GM19395 (cell line): ENCODE measurements at regions not wholly inside any gene's neighbourhood (a gene's known extent, or its start where the extent isn't known, plus 50 kb on each side); places are given as distances from the start of the nearest gene placed in this dataset.
"Not testable (repeated sequence)": the region's sequence is repeated elsewhere in the genome, so short reads cannot be mapped to it uniquely, and the experiment has no call there.

Source experiments
- ATAC-seq: cut with Tn5 transposase; IDR thresholded peaks from one replicate; pipeline ENCODE4 v1.9.1; 2021; ENCODE audit warnings: mild to moderate bottlenecking, moderate library complexity; ENCODE audit not compliant: unreplicated experiment

DNA sequence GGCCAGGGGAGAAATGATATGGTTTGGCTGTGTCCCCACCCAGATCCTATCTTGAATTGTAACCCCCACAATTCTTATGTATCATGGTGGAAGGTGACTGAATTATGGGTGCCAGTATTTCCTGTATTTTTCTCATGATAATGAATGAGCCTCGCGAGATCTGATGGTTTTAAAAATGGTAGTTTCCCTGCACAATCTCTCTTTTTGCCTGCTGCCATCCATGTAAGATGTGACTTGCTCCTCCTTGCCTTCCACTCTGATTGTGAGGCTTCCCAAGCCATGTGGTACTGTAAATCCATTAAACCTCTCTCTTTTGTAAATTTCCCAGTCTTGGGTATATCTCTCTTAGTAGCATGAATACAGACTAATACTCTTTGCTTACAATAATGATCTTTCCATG is 1453.9 kb upstream of the B3GALT2 start:
- ATAC-seq, result no peak

DNA sequence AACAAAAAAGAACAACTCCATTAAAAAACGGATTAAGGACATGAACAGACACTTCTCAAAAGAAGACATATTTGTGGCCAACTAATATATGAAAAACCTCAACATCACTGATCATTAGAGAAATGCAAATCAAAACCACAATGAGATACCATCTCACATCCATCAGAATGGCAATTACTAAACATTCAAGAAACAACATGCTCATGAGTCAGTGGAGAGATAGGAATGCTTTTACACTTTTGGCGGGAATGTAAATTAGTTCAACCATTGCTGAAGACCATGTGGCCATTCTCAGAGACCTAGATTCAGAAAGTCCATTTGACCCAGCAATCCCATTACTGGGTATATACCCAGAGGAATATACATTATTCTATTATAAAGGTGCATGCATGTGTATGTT is 1442.6 kb upstream of the B3GALT2 start:
- ATAC-seq, result no peak

- no peak for ATAC-seq
These were observed 1438.4 kb upstream of the B3GALT2 start for GRCh38 chr1:194624833-194625232.

DNA sequence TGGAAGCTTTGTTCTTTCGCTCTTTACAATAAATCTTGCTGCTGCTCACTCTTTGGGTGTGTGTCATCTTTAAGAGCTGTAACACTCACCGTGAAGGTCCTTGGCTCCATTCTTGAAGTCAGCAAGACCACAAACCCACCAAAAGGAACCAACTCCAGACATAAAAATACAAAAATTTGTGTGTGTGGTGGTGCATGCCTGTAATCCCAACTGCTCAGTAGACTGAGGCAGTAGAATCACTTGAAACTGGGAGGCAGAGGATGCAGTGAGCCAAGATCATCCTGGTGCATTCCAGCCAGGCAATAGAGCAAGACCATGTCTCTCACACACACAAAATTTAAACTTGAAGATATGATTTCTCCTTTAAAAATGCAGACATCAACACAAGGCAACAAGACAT is 1431.7 kb upstream of the B3GALT2 start:
- no peak for ATAC-seq

GRCh38 chr1:194617272-194617671 is 1430.9 kb upstream of the B3GALT2 start:
- not testable (repeated sequence) for ATAC-seq

DNA sequence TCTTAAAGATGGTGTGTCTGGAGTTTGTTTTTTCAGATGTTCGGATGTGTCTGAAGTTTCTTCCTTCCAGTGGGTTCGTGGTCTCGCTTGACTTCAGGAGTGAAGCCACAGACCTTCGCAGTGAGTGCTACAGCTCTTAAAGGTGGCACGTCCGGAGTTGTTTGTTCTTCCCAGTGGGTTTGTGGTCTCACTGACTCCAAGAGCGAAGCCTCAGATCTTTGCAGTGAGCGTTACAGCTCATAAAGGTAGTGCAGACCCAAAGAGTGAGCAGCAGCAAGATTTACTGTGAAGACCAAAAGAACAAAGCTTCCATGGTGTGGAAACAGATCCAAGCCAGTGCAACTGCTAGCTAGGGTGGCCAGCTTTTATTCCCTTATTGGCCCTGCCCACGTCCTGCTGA is 1430.4 kb upstream of the B3GALT2 start:
- ATAC-seq, result no peak

- no peak for ATAC-seq
These were observed 1415.8 kb upstream of the B3GALT2 start for GRCh38 chr1:194602184-194602583.

- ATAC-seq, result no peak
These were observed 1414.3 kb upstream of the B3GALT2 start for GRCh38 chr1:194600716-194601115.

- ATAC-seq, result no peak
These were observed 1411.7 kb upstream of the B3GALT2 start for GRCh38 chr1:194598098-194598497.

GRCh38 chr1:194586302-194586701 is 1399.9 kb upstream of the B3GALT2 start:
- no peak for ATAC-seq

- no peak for ATAC-seq
These were observed 1397.6 kb upstream of the B3GALT2 start for GRCh38 chr1:194584052-194584451.

GRCh38 chr1:194570476-194570875 is 1384.1 kb upstream of the B3GALT2 start:
- ATAC-seq, result no peak

DNA sequence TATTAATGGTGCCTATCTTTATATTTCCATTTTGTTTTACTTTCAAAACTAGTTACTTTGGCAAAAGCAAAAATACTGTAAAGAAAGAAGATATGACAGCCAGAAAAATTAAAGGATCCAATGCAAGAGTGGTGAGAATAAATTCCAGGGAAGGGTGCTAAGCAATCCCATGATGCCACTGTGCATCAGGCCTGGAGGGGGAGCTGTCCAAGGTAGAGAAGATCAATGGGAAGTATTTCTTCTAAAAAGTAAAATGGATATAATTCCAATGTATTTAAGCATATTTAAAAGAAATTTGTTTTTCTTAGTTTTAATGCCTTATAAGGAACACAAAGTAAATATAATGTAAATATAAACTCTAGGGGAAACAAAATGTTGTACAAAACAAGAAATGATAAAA is 1382.2 kb upstream of the B3GALT2 start:
- no peak for ATAC-seq

- no peak for ATAC-seq
These were observed 1361.7 kb upstream of the B3GALT2 start for GRCh38 chr1:194548071-194548470.

- no peak for ATAC-seq
These were observed 1357.6 kb upstream of the B3GALT2 start for GRCh38 chr1:194544012-194544411.

GRCh38 chr1:194538453-194538852 is 1352.0 kb upstream of the B3GALT2 start:
- no peak for ATAC-seq

DNA sequence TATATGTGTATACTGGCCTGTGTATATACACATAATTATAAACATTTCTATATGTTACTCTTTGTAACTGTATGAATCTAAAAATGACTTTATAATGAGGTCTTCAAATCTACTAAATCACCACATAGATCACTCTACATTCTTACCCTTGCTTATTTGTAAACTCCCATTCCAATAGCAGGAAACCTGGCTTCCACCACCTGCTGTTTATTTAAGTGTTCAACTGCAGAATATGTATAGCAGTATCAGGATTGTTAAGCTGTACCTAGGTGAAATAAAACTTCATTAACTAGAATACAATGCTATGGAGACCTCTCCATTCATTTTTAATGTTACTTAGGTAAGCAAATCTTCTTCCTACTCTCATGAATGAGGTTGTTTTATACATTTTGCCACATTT is 1351.1 kb upstream of the B3GALT2 start:
- ATAC-seq, result no peak

- no peak for ATAC-seq
These were observed 1349.0 kb upstream of the B3GALT2 start for GRCh38 chr1:194535369-194535768.

DNA sequence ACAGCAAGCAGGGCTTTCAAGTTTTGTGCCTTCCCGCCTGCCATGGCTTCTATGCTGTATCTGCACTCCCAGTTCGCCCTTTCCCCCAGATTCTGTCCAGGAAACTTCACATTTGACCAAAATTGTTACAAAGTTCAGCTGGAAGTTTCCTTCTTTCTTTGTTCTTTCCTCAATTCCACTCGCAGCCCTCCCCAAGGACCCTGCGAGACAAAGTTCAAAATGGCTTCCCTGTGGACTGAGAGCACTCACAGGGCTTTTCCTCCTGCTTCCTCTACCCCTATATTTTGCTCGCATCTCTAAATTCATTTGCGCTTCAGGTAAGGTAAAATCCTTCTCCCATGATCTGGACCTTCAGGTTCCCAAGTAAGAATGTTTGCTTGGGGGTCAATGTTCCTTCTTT is 1348.4 kb upstream of the B3GALT2 start:
- ATAC-seq, result no peak

- ATAC-seq, result no peak
These were observed 1347.2 kb upstream of the B3GALT2 start for GRCh38 chr1:194533641-194534040.

GRCh38 chr1:194517567-194517966 is 1331.2 kb upstream of the B3GALT2 start:
- ATAC-seq, result no peak

GRCh38 chr1:194515916-194516315 is 1329.5 kb upstream of the B3GALT2 start:
- ATAC-seq, result no peak

GRCh38 chr1:194512957-194513356 is 1326.5 kb upstream of the B3GALT2 start:
- no peak for ATAC-seq

DNA sequence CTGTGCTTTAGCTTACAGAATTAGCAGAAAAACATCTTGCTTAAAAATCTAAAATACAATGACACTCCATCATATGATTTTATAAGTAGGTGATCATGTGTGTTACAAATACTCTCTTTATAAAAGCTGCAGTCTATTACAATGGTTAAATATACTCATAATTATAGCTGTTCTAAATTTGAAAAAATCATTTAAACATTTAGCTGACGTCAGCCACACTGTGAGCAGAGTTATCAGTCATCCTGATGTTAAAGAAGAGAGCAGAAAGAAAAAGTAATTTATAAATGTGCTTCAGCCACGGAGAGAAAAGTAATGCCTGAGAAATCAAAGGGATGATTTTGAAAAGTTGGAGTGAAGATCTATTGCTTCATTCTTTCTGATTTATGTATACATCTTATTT is 1325.9 kb upstream of the B3GALT2 start:
- no peak for ATAC-seq
